Astrocyte (in vitro differentiated cells and primary cell): ENCODE measurements at regions not wholly inside any gene's neighbourhood (a gene's known extent, or its start where the extent isn't known, plus 50 kb on each side); places are given as distances from the start of the nearest gene placed in this dataset.

Experiments used
- DNase-seq: peaks from one replicate; pipeline ENCODE4 v3.0.0-alpha.2; 2010; ENCODE audit warnings: low read depth
- FAIRE-seq: peaks from 2 replicates; lab custom pipeline; 2011; peaks lifted over from hg19 to GRCh38; lab: Jason Lieb, UNC
- H2AFZ ChIP-seq: 2 replicates; pipeline ENCODE4 v1.6.0; 2012; ENCODE audit warnings: low read depth, low read length, inconsistent platforms
- H3K27ac ChIP-seq: 2 replicates; pipeline ENCODE4 v1.5.1; 2011; ENCODE audit warnings: low read depth, low read length, inconsistent platforms
- H3K27me3 ChIP-seq: 2 replicates; pipeline ENCODE4 v1.6.0; 2011; ENCODE audit warnings: low read length, inconsistent platforms; ENCODE audit not compliant: insufficient read depth
- H3K36me3 ChIP-seq: 2 replicates; pipeline ENCODE4 v1.5.1; 2011; ENCODE audit warnings: low read length, inconsistent platforms; ENCODE audit not compliant: insufficient read depth
- H3K4me1 ChIP-seq: 2 replicates; pipeline ENCODE4 v1.5.1; 2011; ENCODE audit warnings: low read length, inconsistent platforms; ENCODE audit not compliant: insufficient read depth
- H3K4me2 ChIP-seq: 2 replicates; pipeline ENCODE4 v1.6.0; 2012; ENCODE audit warnings: low read length, inconsistent platforms
- H3K4me3 ChIP-seq: 2 replicates; pipeline ENCODE4 v1.5.1; 2011; ENCODE audit warnings: low read depth, mild to moderate bottlenecking, low read length, inconsistent platforms; ENCODE audit not compliant: insufficient read depth
- H3K79me2 ChIP-seq: 2 replicates; pipeline ENCODE4 v1.6.0; 2012; ENCODE audit warnings: mild to moderate bottlenecking, low read length, inconsistent platforms; ENCODE audit not compliant: insufficient read depth
- H3K9ac ChIP-seq: 2 replicates; pipeline ENCODE4 v1.6.0; 2012; ENCODE audit warnings: mild to moderate bottlenecking, low read length, inconsistent platforms
- H3K9me3 ChIP-seq: 2 replicates; pipeline ENCODE4 v1.5.1; 2012; ENCODE audit warnings: low read depth, mild to moderate bottlenecking, low read length, inconsistent platforms; ENCODE audit not compliant: insufficient read depth
- H4K20me1 ChIP-seq: 2 replicates; pipeline ENCODE4 v1.6.0; 2012; ENCODE audit warnings: low read length, inconsistent platforms; ENCODE audit not compliant: insufficient read depth
- H3K27ac Mint-ChIP-seq: one replicate; pipeline ENCODE4 v1.8.0; 2021; ENCODE audit warnings: mild to moderate bottlenecking, mixed read lengths; ENCODE audit not compliant: unreplicated experiment
- H3K27me3 Mint-ChIP-seq: one replicate; pipeline ENCODE4 v1.8.0; 2021; ENCODE audit warnings: low read depth, mixed read lengths; ENCODE audit not compliant: unreplicated experiment
- H3K36me3 Mint-ChIP-seq: one replicate; pipeline ENCODE4 v1.8.0; 2021; ENCODE audit warnings: low read depth, mixed read lengths; ENCODE audit not compliant: unreplicated experiment
- H3K4me1 Mint-ChIP-seq: one replicate; pipeline ENCODE4 v1.8.0; 2021; ENCODE audit warnings: low read depth, mixed read lengths; ENCODE audit not compliant: unreplicated experiment
- H3K4me3 Mint-ChIP-seq: one replicate; pipeline ENCODE4 v1.8.0; 2021; ENCODE audit warnings: mild to moderate bottlenecking, moderate library complexity, mixed read lengths; ENCODE audit not compliant: unreplicated experiment
- H3K9me3 Mint-ChIP-seq: one replicate; pipeline ENCODE4 v1.8.0; 2021; ENCODE audit warnings: mild to moderate bottlenecking, mixed read lengths; ENCODE audit not compliant: unreplicated experiment
- CTCF ChIP-seq: IDR thresholded peaks from 2 replicates; pipeline ENCODE4 v1.5.1; 2011; ENCODE audit warnings: low read depth, mild to moderate bottlenecking, inconsistent platforms, low read length, moderate library complexity; ENCODE audit not compliant: insufficient read depth
- EZH2 ChIP-seq: IDR thresholded peaks from 2 replicates; pipeline ENCODE4 v1.6.1; 2012; ENCODE audit warnings: mild to moderate bottlenecking, low read length, inconsistent platforms; ENCODE audit not compliant: insufficient read depth

DNA sequence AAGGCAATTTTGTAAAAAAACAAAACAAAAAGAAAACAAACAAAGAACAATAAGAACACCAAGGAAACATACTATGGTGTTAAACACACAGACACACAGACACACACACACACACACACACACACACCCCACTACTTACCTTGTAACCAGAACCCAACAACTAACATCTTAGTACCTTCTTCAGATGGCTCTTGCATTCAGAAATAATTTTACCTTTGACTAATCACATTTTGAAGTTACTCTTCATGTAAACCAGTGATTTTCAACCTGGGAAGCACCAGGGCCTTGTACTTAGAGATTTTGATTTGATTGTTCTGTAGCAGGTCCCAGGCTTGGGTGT, 87.5 kb downstream of the AQP4 start:
- Histone ChIP-seq H3K9ac (no peak overlapping the region), H3K36me3 (no peaks in the 10 kb centered on the region), H2AFZ (no peak overlapping the region), H3K9me3 (no peaks in the 10 kb centered on the region), H3K27me3 (peaks cover 3% of the 10 kb centered on the region), H3K27ac (no peak overlapping the region), H3K79me2 (no peaks in the 10 kb centered on the region), H3K4me3 (no peak overlapping the region), H4K20me1 (no peaks in the 10 kb centered on the region), H3K4me1 (no peaks in the 10 kb centered on the region), H3K4me2 (no peak overlapping the region)
- Mint-ChIP-seq H3K9me3 (no peaks in the 10 kb centered on the region), H3K36me3 (no peaks in the 10 kb centered on the region), H3K27me3 (peaks cover 6% of the 10 kb centered on the region), H3K4me3 (no peak overlapping the region), H3K4me1 (peaks cover 5% of the 10 kb centered on the region), H3K27ac (no peak overlapping the region)
- DNase-seq (no peak), FAIRE-seq (no peak)
- TF ChIP-seq EZH2 = no peak
- TF ChIP-seq CTCF = no peak

GRCh38 chr18:26777351-26778053, 88.0 kb downstream of the AQP4 start:
- Histone ChIP-seq H3K9me3 (no peaks in the 10 kb centered on the region), H3K79me2 (no peaks in the 10 kb centered on the region), H3K4me2 (no peak overlapping the region), H3K4me1 (no peaks in the 10 kb centered on the region), H3K27me3 (peaks cover 3% of the 10 kb centered on the region), H3K36me3 (no peaks in the 10 kb centered on the region), H3K4me3 (no peak overlapping the region), H3K9ac (no peak overlapping the region), H4K20me1 (no peaks in the 10 kb centered on the region), H3K27ac (no peak overlapping the region), H2AFZ (no peak overlapping the region)
- Mint-ChIP-seq H3K27me3 (peaks cover 6% of the 10 kb centered on the region), H3K4me1 (peaks cover 5% of the 10 kb centered on the region), H3K4me3 (no peak overlapping the region), H3K36me3 (no peaks in the 10 kb centered on the region), H3K27ac (no peak overlapping the region), H3K9me3 (no peaks in the 10 kb centered on the region)
- DNase-seq = peak; percentile 6
- no peak for TF ChIP-seq CTCF
- no peak for TF ChIP-seq EZH2
- FAIRE-seq = no peak

DNA sequence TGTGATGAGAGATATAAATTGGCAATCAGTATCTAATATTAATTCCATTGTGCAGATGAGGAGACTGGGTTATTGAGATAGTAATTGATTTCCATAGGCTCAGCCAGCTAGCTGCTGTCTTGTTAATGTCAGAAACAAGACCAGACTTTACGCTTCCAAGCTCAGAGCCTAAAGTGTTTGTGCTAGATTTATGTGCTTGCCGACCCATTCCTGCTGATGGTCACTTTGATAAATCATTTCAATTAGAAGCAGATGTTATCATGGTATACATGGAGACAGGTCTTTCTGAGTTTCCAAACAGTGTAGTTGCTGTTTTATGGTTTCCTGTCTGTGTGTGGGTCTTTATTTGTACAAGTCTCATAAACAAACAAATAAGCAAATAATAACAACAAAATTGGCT, 92.8 kb downstream of the AQP4 start:
- H3K27ac ChIP-seq = no peak overlapping the region
- H3K27me3 Mint-ChIP-seq = peaks cover 2% of the 10 kb centered on the region

More for the DNA sequence above, 92.8 kb downstream of the AQP4 start:
- no peaks in the 10 kb centered on the region for H3K79me2 ChIP-seq
- H3K4me1 ChIP-seq = no peaks in the 10 kb centered on the region
- H3K27ac Mint-ChIP-seq = no peak overlapping the region
- no peaks in the 10 kb centered on the region for H3K9me3 ChIP-seq
- no peaks in the 10 kb centered on the region for H3K9me3 Mint-ChIP-seq
- H4K20me1 ChIP-seq = no peaks in the 10 kb centered on the region
- peaks cover 5% of the 10 kb centered on the region for H3K4me1 Mint-ChIP-seq
- no peak overlapping the region for H3K9ac ChIP-seq
- H3K36me3 Mint-ChIP-seq = no peaks in the 10 kb centered on the region
- no peak overlapping the region for H3K4me2 ChIP-seq
- DNase-seq (no peak), FAIRE-seq (no peak)
- no peak overlapping the region for H3K4me3 Mint-ChIP-seq
- H3K4me3 ChIP-seq = no peak overlapping the region
- TF ChIP-seq CTCF (no peak), EZH2 (no peak)
- H2AFZ ChIP-seq = no peak overlapping the region
- no peaks in the 10 kb centered on the region for H3K27me3 ChIP-seq
- H3K36me3 ChIP-seq = no peaks in the 10 kb centered on the region
